ENCODE measurements at regions not wholly inside any gene's neighbourhood (a gene's known extent, or its start where the extent isn't known, plus 50 kb on each side); places are given as distances from the start of the nearest gene placed in this dataset.

DNA sequence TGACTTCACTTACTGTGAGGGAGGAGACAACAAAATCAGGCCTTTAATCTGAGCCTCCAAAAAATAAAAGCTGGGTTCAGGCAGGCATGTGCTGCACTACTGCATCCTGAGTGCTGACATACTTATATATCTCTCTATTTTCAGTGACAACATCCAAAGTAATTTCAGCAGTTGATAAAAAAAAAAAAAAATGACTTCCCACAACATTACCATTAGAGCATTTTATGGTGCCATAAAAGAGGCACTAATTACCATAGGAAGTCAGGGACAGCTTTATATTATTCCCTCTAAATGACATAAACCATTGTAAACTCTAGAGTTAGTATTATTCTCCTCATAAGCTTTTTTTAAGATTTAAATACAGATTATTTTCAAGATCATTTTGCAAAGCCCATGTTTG lies 346.1 kb downstream of the SLCO4C1 start:
- TF ChIP-seq ZNF274 (IDR thresholded peaks at IDR 0.05; ENCODE audit: low read depth, low read length) = no peak
- no peak for TF ChIP-seq SUZ12 (IDR thresholded peaks at IDR 0.05; ENCODE audit: extremely low read depth, insufficient read depth, insufficient read length)
- no peak for TF ChIP-seq YY1 (IDR thresholded peaks at IDR 0.05; ENCODE audit: insufficient read depth, insufficient read length)
